Gastrocnemius medialis (tissue), 4 donors: ENCODE measurements at regions not wholly inside any gene's neighbourhood (a gene's known extent, or its start where the extent isn't known, plus 50 kb on each side); places are given as distances from the start of the nearest gene placed in this dataset.

Experiments used
- ATAC-seq, 2 donors: fragments of 150-250 bp; one replicate each; pipeline ENCODE4 v1.9.1; 2016
- DNase-seq, 2 donors: peaks; one replicate each; pipeline ENCODE4 v3.0.0-alpha.2; 2019
- H3K27ac ChIP-seq, 4 donors: fragments of 200-600 bp; sonication (generic); 1 replicate in 1 of 4; 2 replicates in 3 of 4; pipeline ENCODE4 v1.5.1; 2016 to 2018; ENCODE audit warnings: mild to moderate bottlenecking in 2 of 4, moderate library complexity in 1 of 4
- H3K27me3 ChIP-seq, 3 donors: fragments of 200-600 bp; sonication (generic) in 2 of 3; 1 replicate in 1 of 3; 2 replicates in 2 of 3; pipeline versions ENCODE4 v1.5.1 to v1.6.0; 2016 to 2019; ENCODE audit warnings: mild to moderate bottlenecking in 1 of 3, moderate library complexity in 1 of 3
- H3K36me3 ChIP-seq, 2 donors: fragments of 200-600 bp; sonication (generic) in 1 of 2; one replicate each; pipeline ENCODE4 v1.5.1; 2017 to 2018
- H3K4me1 ChIP-seq, 2 donors: fragments of 200-600 bp; sonication (generic) in 1 of 2; one replicate each; pipeline ENCODE4 v1.5.1; 2016 to 2017; ENCODE audit warnings: mild to moderate bottlenecking in 2 of 2
- H3K4me3 ChIP-seq, 4 donors: fragments of 200-600 bp; sonication (generic) in 3 of 4; 1 replicate in 1 of 4; 2 replicates in 3 of 4; pipeline ENCODE4 v1.5.1; 2016 to 2019; ENCODE audit warnings: mild to moderate bottlenecking in 2 of 4
- H3K9me3 ChIP-seq, 3 donors: fragments of 200-600 bp; sonication (generic) in 2 of 3; 1 replicate in 1 of 3; 2 replicates in 2 of 3; pipeline ENCODE4 v1.5.1; 2016 to 2019
- POLR2A ChIP-seq, 2 donors: fragments of 450-650 bp; IDR thresholded peaks; one replicate each; pipeline ENCODE4 v1.6.1; 2017; ENCODE audit warnings: antibody characterized with exemption in 2 of 2, mild to moderate bottlenecking in 2 of 2, moderate library complexity in 2 of 2
- in situ Hi-C, 4 donors: fragments of 200-750 bp; cut with MboI; loops; one replicate each; pipeline versions ENCODE4 v1.15.0 to v1.8.0; 2017; ENCODE audit warnings: low sequenced_read_pairs in 4 of 4
- intact Hi-C: fragments of 100-400 bp; cut with DNase I; formaldehyde crosslinking; loops from one replicate; pipeline ENCODE4 v1.15.1; 2023; ENCODE audit warnings: low total_unique reads
- TF ChIP-seq, protein P1 (sequence below), 5 experiments: fragments of 450-650 bp in 3 of 5; fragments of 200-600 bp in 2 of 5; sonication (generic) in 2 of 5; IDR thresholded peaks in 4 of 5; conservative IDR thresholded peaks in 1 of 5; 1 replicate in 4 of 5; 2 replicates in 1 of 5; pipeline ENCODE4 v1.5.1; 2016 to 2019; ENCODE audit warnings: antibody characterized with exemption in 5 of 5, mild to moderate bottlenecking in 3 of 5, moderate library complexity in 3 of 5

- Histone ChIP-seq H3K4me1 (no peaks in the 10 kb centered on the region), H3K4me3 (no peak overlapping the region), H3K27ac (no peak overlapping the region), H3K27me3 (no peaks in the 10 kb centered on the region), H3K9me3 (no peaks in the 10 kb centered on the region), H3K36me3 (no peaks in the 10 kb centered on the region)
- DNase-seq: no peak
- TF ChIP-seq POLR2A (IDR thresholded peaks at IDR 0.05): no peak
- TF ChIP-seq, protein P1, sequence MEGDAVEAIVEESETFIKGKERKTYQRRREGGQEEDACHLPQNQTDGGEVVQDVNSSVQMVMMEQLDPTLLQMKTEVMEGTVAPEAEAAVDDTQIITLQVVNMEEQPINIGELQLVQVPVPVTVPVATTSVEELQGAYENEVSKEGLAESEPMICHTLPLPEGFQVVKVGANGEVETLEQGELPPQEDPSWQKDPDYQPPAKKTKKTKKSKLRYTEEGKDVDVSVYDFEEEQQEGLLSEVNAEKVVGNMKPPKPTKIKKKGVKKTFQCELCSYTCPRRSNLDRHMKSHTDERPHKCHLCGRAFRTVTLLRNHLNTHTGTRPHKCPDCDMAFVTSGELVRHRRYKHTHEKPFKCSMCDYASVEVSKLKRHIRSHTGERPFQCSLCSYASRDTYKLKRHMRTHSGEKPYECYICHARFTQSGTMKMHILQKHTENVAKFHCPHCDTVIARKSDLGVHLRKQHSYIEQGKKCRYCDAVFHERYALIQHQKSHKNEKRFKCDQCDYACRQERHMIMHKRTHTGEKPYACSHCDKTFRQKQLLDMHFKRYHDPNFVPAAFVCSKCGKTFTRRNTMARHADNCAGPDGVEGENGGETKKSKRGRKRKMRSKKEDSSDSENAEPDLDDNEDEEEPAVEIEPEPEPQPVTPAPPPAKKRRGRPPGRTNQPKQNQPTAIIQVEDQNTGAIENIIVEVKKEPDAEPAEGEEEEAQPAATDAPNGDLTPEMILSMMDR (IDR thresholded peaks at IDR 0.05 in 4 of 5, conservative IDR thresholded peaks at IDR 0.05 in 1 of 5): no peak
- no peak for ATAC-seq
- in situ Hi-C loops (loop anchor here (25.0 kb wide), 5 partner anchors 199 to 899 kb away; no protein-coding TSS in a partner anchor), intact Hi-C loops (no loop called here)
These were observed 183.6 kb downstream of the SEC16B start for GRCh38 chr1:177786176-177786745.

DNA sequence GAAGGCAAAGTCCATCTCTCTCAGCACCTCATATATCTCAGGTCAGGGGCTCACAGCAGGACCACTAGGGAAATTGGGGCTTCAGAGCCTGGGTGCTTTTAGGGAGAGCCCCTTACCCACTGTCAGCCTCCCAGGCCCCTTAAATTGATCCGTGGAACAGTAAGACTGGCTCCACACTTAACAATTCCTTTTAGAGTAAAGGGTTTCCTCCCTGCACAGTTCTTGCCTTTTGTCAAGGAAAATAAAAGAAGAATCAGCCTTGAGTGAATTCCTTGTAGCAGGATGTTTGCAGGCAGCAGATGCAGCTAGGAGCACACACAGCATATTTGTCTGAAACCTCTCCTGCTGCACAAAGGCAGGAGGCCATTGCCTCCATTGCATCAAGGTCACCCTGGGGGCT is 184.9 kb downstream of the SEC16B start:
- TF ChIP-seq POLR2A (IDR thresholded peaks at IDR 0.05): no peak
- TF ChIP-seq, protein P1 (IDR thresholded peaks at IDR 0.05 in 4 of 5, conservative IDR thresholded peaks at IDR 0.05 in 1 of 5): no peak
- Histone ChIP-seq H3K27ac (no peak overlapping the region), H3K36me3 (no peaks in the 10 kb centered on the region), H3K27me3 (no peaks in the 10 kb centered on the region), H3K4me3 (no peak overlapping the region), H3K9me3 (no peaks in the 10 kb centered on the region), H3K4me1 (peaks cover 0 to 5% of the 10 kb centered on the region in 2 donors)
- DNase-seq (no peak), ATAC-seq (no peak)
- in situ Hi-C loops (loop anchor here (25.0 kb wide), 5 partner anchors 198 to 898 kb away; no protein-coding TSS in a partner anchor), intact Hi-C loops (loop anchor here (5.0 kb wide), 2 partner anchors 513 to 888 kb away; no protein-coding TSS in a partner anchor)

DNA sequence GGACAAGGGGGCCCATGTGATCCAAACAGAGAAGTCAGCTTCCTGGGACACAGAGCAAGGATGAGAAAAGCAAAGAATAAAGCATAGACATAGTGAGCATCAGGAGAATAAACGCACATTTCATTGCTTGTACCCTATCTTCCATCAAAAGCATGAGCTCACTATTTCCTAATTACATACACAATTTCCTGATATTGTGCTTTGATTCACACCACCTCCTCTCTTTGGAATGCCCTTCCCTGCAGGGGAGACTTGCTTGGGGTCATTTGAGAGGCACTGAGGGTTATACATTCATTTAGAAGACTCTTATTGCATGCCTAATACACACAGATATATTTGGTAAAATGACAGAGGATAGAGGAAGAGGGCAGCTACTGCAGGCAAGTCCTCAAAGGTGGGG is 185.4 kb downstream of the SEC16B start:
- H3K27me3 ChIP-seq: no peaks in the 10 kb centered on the region
- TF ChIP-seq, protein P1 (IDR thresholded peaks at IDR 0.05 in 4 of 5, conservative IDR thresholded peaks at IDR 0.05 in 1 of 5): no peak
- no peak for TF ChIP-seq POLR2A (IDR thresholded peaks at IDR 0.05)
- peaks cover 0 to 9% of the 10 kb centered on the region in 2 donors for H3K4me1 ChIP-seq
- in situ Hi-C loops (loop anchor here (25.0 kb wide), 5 partner anchors 197 to 897 kb away; no protein-coding TSS in a partner anchor), intact Hi-C loops (loop anchor here (5.0 kb wide), 2 partner anchors 512 to 887 kb away; no protein-coding TSS in a partner anchor)
- no peaks in the 10 kb centered on the region for H3K9me3 ChIP-seq
- no peaks in the 10 kb centered on the region for H3K36me3 ChIP-seq
- H3K4me3 ChIP-seq: no peak overlapping the region
- H3K27ac ChIP-seq: no peak overlapping the region
- ATAC-seq (no peak), DNase-seq (no peak)

GRCh38 chr1:177783051-177783450 is 186.8 kb downstream of the SEC16B start:
- no peak for ATAC-seq
- intact Hi-C loops: loop anchor here (5.0 kb wide), 2 partner anchors 511 to 886 kb away; no protein-coding TSS in a partner anchor

More at GRCh38 chr1:177783051-177783450, 186.8 kb downstream of the SEC16B start:
- no peak for DNase-seq
- Histone ChIP-seq H3K4me1 (peaks cover 0 to 9% of the 10 kb centered on the region in 2 donors), H3K27ac (no peak overlapping the region), H3K4me3 (no peak overlapping the region), H3K36me3 (no peaks in the 10 kb centered on the region), H3K9me3 (no peaks in the 10 kb centered on the region), H3K27me3 (no peaks in the 10 kb centered on the region)
- in situ Hi-C loops: loop anchor here (25.0 kb wide), 5 partner anchors 196 to 896 kb away; no protein-coding TSS in a partner anchor
- TF ChIP-seq, protein P1 (IDR thresholded peaks at IDR 0.05 in 4 of 5, conservative IDR thresholded peaks at IDR 0.05 in 1 of 5): no peak
- no peak for TF ChIP-seq POLR2A (IDR thresholded peaks at IDR 0.05)
